ENCODE measurements at regions not wholly inside any gene's neighbourhood (a gene's known extent, or its start where the extent isn't known, plus 50 kb on each side); places are given as distances from the start of the nearest gene placed in this dataset.

- no peaks in the 10 kb centered on the region for H3K4me1 Mint-ChIP-seq
- no peak overlapping the region for H3K4me3 Mint-ChIP-seq
- H3K36me3 Mint-ChIP-seq: no peaks in the 10 kb centered on the region
- ATAC-seq: no peak
- peaks cover 4% of the 10 kb centered on the region for H3K9me3 Mint-ChIP-seq
- no peaks in the 10 kb centered on the region for H3K27me3 Mint-ChIP-seq
- H3K27ac Mint-ChIP-seq: no peak overlapping the region
These were observed 880.8 kb upstream of the CDH2 start for GRCh38 chr18:29057703-29058102.

GRCh38 chr18:29056800-29057199 lies 879.9 kb upstream of the CDH2 start:
- no peak for ATAC-seq
- no peak overlapping the region for H3K4me3 Mint-ChIP-seq
- no peaks in the 10 kb centered on the region for H3K4me1 Mint-ChIP-seq
- no peak overlapping the region for H3K27ac Mint-ChIP-seq
- H3K9me3 Mint-ChIP-seq: peaks cover 4% of the 10 kb centered on the region
- H3K27me3 Mint-ChIP-seq: no peaks in the 10 kb centered on the region
- no peaks in the 10 kb centered on the region for H3K36me3 Mint-ChIP-seq

- Mint-ChIP-seq H3K27ac (no peak overlapping the region), H3K27me3 (no peaks in the 10 kb centered on the region), H3K4me1 (no peaks in the 10 kb centered on the region), H3K9me3 (peaks cover 15% of the 10 kb centered on the region), H3K4me3 (no peak overlapping the region), H3K36me3 (no peaks in the 10 kb centered on the region)
- no peak for ATAC-seq
These were observed 865.0 kb upstream of the CDH2 start for GRCh38 chr18:29041976-29042375.

- Mint-ChIP-seq H3K9me3 (peaks cover under 1% of the 10 kb centered on the region), H3K36me3 (no peaks in the 10 kb centered on the region), H3K4me3 (no peak overlapping the region), H3K27me3 (no peaks in the 10 kb centered on the region), H3K4me1 (no peaks in the 10 kb centered on the region), H3K27ac (no peak overlapping the region)
- no peak for ATAC-seq
These were observed 857.4 kb upstream of the CDH2 start for GRCh38 chr18:29034113-29034856.

- Mint-ChIP-seq H3K9me3 (peaks cover 3% of the 10 kb centered on the region), H3K36me3 (no peaks in the 10 kb centered on the region), H3K4me3 (no peak overlapping the region), H3K27me3 (no peaks in the 10 kb centered on the region), H3K27ac (no peak overlapping the region), H3K4me1 (no peaks in the 10 kb centered on the region)
- no peak for ATAC-seq
These were observed 851.6 kb upstream of the CDH2 start for GRCh38 chr18:29028560-29028959.

GRCh38 chr18:29018976-29019375 lies 842.0 kb upstream of the CDH2 start:
- H3K4me1 Mint-ChIP-seq: no peaks in the 10 kb centered on the region
- ATAC-seq: no peak
- H3K4me3 Mint-ChIP-seq: no peak overlapping the region

GRCh38 chr18:29012883-29013465 lies 836.0 kb upstream of the CDH2 start:
- Mint-ChIP-seq H3K9me3 (peaks cover 6% of the 10 kb centered on the region), H3K27me3 (no peaks in the 10 kb centered on the region), H3K4me1 (no peaks in the 10 kb centered on the region), H3K4me3 (no peak overlapping the region), H3K27ac (no peak overlapping the region), H3K36me3 (no peaks in the 10 kb centered on the region)
- ATAC-seq: no peak

More at GRCh38 chr18:29018976-29019375, 842.0 kb upstream of the CDH2 start:
- Mint-ChIP-seq H3K9me3 (peaks cover 8% of the 10 kb centered on the region), H3K27me3 (no peaks in the 10 kb centered on the region), H3K36me3 (no peaks in the 10 kb centered on the region), H3K27ac (no peak overlapping the region)

- Mint-ChIP-seq H3K9me3 (peaks cover 8% of the 10 kb centered on the region), H3K4me1 (no peaks in the 10 kb centered on the region), H3K27ac (no peak overlapping the region), H3K27me3 (no peaks in the 10 kb centered on the region), H3K36me3 (no peaks in the 10 kb centered on the region), H3K4me3 (no peak overlapping the region)
- ATAC-seq: peak; percentile 36
These were observed 835.4 kb upstream of the CDH2 start for GRCh38 chr18:29012364-29012763.

- Mint-ChIP-seq H3K4me1 (no peaks in the 10 kb centered on the region), H3K36me3 (no peaks in the 10 kb centered on the region), H3K4me3 (no peak overlapping the region), H3K9me3 (peaks cover 11% of the 10 kb centered on the region), H3K27me3 (no peaks in the 10 kb centered on the region), H3K27ac (no peak overlapping the region)
- no peak for ATAC-seq
These were observed 832.4 kb upstream of the CDH2 start for GRCh38 chr18:29009250-29009803.

GRCh38 chr18:29008809-29009208 lies 831.9 kb upstream of the CDH2 start:
- Mint-ChIP-seq H3K27me3 (no peaks in the 10 kb centered on the region), H3K36me3 (no peaks in the 10 kb centered on the region), H3K9me3 (peaks cover 11% of the 10 kb centered on the region), H3K4me3 (no peak overlapping the region), H3K27ac (no peak overlapping the region), H3K4me1 (no peaks in the 10 kb centered on the region)
- no peak for ATAC-seq

- no peak for ATAC-seq
- Mint-ChIP-seq H3K27ac (no peak overlapping the region), H3K36me3 (no peaks in the 10 kb centered on the region), H3K27me3 (no peaks in the 10 kb centered on the region), H3K9me3 (peaks cover 11% of the 10 kb centered on the region), H3K4me1 (no peaks in the 10 kb centered on the region), H3K4me3 (no peak overlapping the region)
These were observed 831.2 kb upstream of the CDH2 start for GRCh38 chr18:29007986-29008654.

- H3K27me3 Mint-ChIP-seq: no peaks in the 10 kb centered on the region
- H3K4me1 Mint-ChIP-seq: no peaks in the 10 kb centered on the region
- H3K9me3 Mint-ChIP-seq: peaks cover 11% of the 10 kb centered on the region
- H3K27ac Mint-ChIP-seq: no peak overlapping the region
- no peak for ATAC-seq
- no peak overlapping the region for H3K4me3 Mint-ChIP-seq
- no peaks in the 10 kb centered on the region for H3K36me3 Mint-ChIP-seq
These were observed 828.0 kb upstream of the CDH2 start for GRCh38 chr18:29004921-29005320.

- Mint-ChIP-seq H3K4me1 (no peaks in the 10 kb centered on the region), H3K27me3 (no peaks in the 10 kb centered on the region), H3K36me3 (no peaks in the 10 kb centered on the region), H3K9me3 (peaks cover 12% of the 10 kb centered on the region), H3K27ac (no peak overlapping the region), H3K4me3 (no peak overlapping the region)
- no peak for ATAC-seq
These were observed 826.3 kb upstream of the CDH2 start for GRCh38 chr18:29003194-29003593.

GRCh38 chr18:29002747-29003146 lies 825.8 kb upstream of the CDH2 start:
- ATAC-seq: no peak
- Mint-ChIP-seq H3K9me3 (peaks cover 9% of the 10 kb centered on the region), H3K27ac (no peak overlapping the region), H3K36me3 (no peaks in the 10 kb centered on the region), H3K27me3 (no peaks in the 10 kb centered on the region), H3K4me3 (no peak overlapping the region), H3K4me1 (no peaks in the 10 kb centered on the region)

GRCh38 chr18:28999726-29000125 lies 822.8 kb upstream of the CDH2 start:
- Mint-ChIP-seq H3K36me3 (no peaks in the 10 kb centered on the region), H3K27ac (no peak overlapping the region), H3K4me3 (no peak overlapping the region), H3K9me3 (peaks cover 2% of the 10 kb centered on the region), H3K4me1 (no peaks in the 10 kb centered on the region), H3K27me3 (no peaks in the 10 kb centered on the region)
- no peak for ATAC-seq

- ATAC-seq: no peak
- no peaks in the 10 kb centered on the region for H3K4me1 Mint-ChIP-seq
- H3K27ac Mint-ChIP-seq: no peak overlapping the region
- no peaks in the 10 kb centered on the region for H3K36me3 Mint-ChIP-seq
- H3K9me3 Mint-ChIP-seq: peaks cover 5% of the 10 kb centered on the region
- no peak overlapping the region for H3K4me3 Mint-ChIP-seq
- no peaks in the 10 kb centered on the region for H3K27me3 Mint-ChIP-seq
These were observed 818.4 kb upstream of the CDH2 start for GRCh38 chr18:28995319-28995718.
